ENCODE measurements at regions not wholly inside any gene's neighbourhood (a gene's known extent, or its start where the extent isn't known, plus 50 kb on each side); places are given as distances from the start of the nearest gene placed in this dataset.
A peak's percentile ranks its signal among the peaks of the same experiment; 100 is the strongest.

- TF ChIP-seq JARID2 (CRISPR knock-in tag; IDR thresholded peaks at IDR 0.05; ENCODE audit: insufficient replicate concordance): no peak
- TF ChIP-seq PRDM10 (CRISPR knock-in tag; IDR thresholded peaks at IDR 0.05; ENCODE audit: low read depth): no peak
- no peak for TF ChIP-seq ZNF839 (CRISPR knock-in tag; IDR thresholded peaks at IDR 0.05; ENCODE audit: borderline replicate concordance)
- TF ChIP-seq HCFC1 (IDR thresholded peaks at IDR 0.05; ENCODE audit: low read depth, low read length): no peak
- TF ChIP-seq ZSCAN5A (CRISPR knock-in tag; IDR thresholded peaks at IDR 0.05; ENCODE audit: borderline replicate concordance): no peak
- TF ChIP-seq MZF1 (CRISPR knock-in tag; IDR thresholded peaks at IDR 0.05; ENCODE audit: borderline replicate concordance): no peak
- TF ChIP-seq HOXA7 (CRISPR knock-in tag; IDR thresholded peaks at IDR 0.05): no peak
- peak; percentile 62; the same call in 1 of the 2 replicates for TF ChIP-seq HDAC2 (CRISPR knock-in tag; IDR thresholded peaks at IDR 0.05)
- TF ChIP-seq ATF7-NPFF (CRISPR knock-in tag; IDR thresholded peaks at IDR 0.05; ENCODE audit: low read depth): no peak
- no peak for TF ChIP-seq GTF2F1 (IDR thresholded peaks at IDR 0.05; ENCODE audit: low read length)
- peak; percentile 33; the same call in 1 of the 2 replicates for TF ChIP-seq FOXP4 (CRISPR knock-in tag; IDR thresholded peaks at IDR 0.05)
- no peak for TF ChIP-seq ZNF460 (CRISPR knock-in tag; IDR thresholded peaks at IDR 0.05; ENCODE audit: borderline replicate concordance)
- TF ChIP-seq ZNF232 (CRISPR knock-in tag; IDR thresholded peaks at IDR 0.05; ENCODE audit: borderline replicate concordance): no peak
- no peak for TF ChIP-seq MTF2 (CRISPR knock-in tag; IDR thresholded peaks at IDR 0.05; ENCODE audit: borderline replicate concordance)
- peak; percentile 62; the same call in 1 of the 2 replicates for TF ChIP-seq SALL1 (CRISPR knock-in tag; IDR thresholded peaks at IDR 0.05)
- TF ChIP-seq MLX (CRISPR knock-in tag; IDR thresholded peaks at IDR 0.05): no peak
- TF ChIP-seq GATAD2A (CRISPR knock-in tag; IDR thresholded peaks at IDR 0.05): peak; percentile 63
- TF ChIP-seq ZNF609 (CRISPR knock-in tag; IDR thresholded peaks at IDR 0.05; ENCODE audit: borderline replicate concordance): peak; percentile 80; the same call in 1 of the 2 replicates
These were observed 144.4 kb upstream of the MAN1A1 start (continued) for GRCh38 chr6:119493980-119494379.
